Ovary (tissue), 7 donors: ENCODE measurements at regions not wholly inside any gene's neighbourhood (a gene's known extent, or its start where the extent isn't known, plus 50 kb on each side); places are given as distances from the start of the nearest gene placed in this dataset.

Experiments used
- DNase-seq, 5 donors: peaks; one replicate each; pipeline ENCODE4 v3.0.0-alpha.2; 2019 to 2020
- H3K27ac ChIP-seq, 2 donors: fragments of 200-600 bp; one replicate each; pipeline versions ENCODE4 v1.5.1 to v1.8.0; 2019 to 2022
- H3K27me3 ChIP-seq: fragments of 200-600 bp; one replicate; pipeline ENCODE4 v1.8.0; 2022
- H3K36me3 ChIP-seq: fragments of 200-600 bp; sonication (generic); one replicate; pipeline ENCODE4 v1.5.1; 2019
- H3K4me1 ChIP-seq: one replicate; pipeline ENCODE4 v1.8.1; 2013; ENCODE audit warnings: mild to moderate bottlenecking, moderate library complexity; ENCODE audit not compliant: insufficient read depth
- H3K4me3 ChIP-seq: fragments of 200-600 bp; sonication (generic); one replicate; pipeline ENCODE4 v1.5.1; 2017
- H3K9me3 ChIP-seq, 2 donors: fragments of 200-600 bp in 1 of 2; sonication (generic) in 1 of 2; one replicate each; pipeline versions ENCODE4 v1.5.1 to v1.8.1; 2013 to 2019; ENCODE audit warnings: mild to moderate bottlenecking in 1 of 2, moderate library complexity in 1 of 2
- CTCF ChIP-seq, 3 donors: fragments of 450-650 bp in 2 of 3; fragments of 200-600 bp in 1 of 3; IDR thresholded peaks; one replicate each; pipeline versions ENCODE4 v1.5.1 to v1.8.0; 2016 to 2022; ENCODE audit warnings: antibody characterized with exemption in 3 of 3, mild to moderate bottlenecking in 1 of 3
- EP300 ChIP-seq: sonication (generic); formaldehyde crosslinking; IDR thresholded peaks from one replicate; pipeline ENCODE4 v1.6.1; 2017; ENCODE audit warnings: antibody characterized with exemption
- POLR2A ChIP-seq: fragments of 450-650 bp; IDR thresholded peaks from one replicate; pipeline ENCODE4 v1.6.1; 2017; ENCODE audit warnings: antibody characterized with exemption, mild to moderate bottlenecking, moderate library complexity
- WGBS, 3 donors: extraction: QIAGEN DNeasy Blood & Tissue Kit in 1 of 3; methylation state at CpG; one replicate each; pipeline versions ENCODE4 v1.1.5 to v1.1.7; 2013 to 2017; 5-methylcytosine and 5-hydroxymethylcytosine counted together
- intact Hi-C, 4 donors: fragments of 100-400 bp; cut with DNase I; formaldehyde crosslinking; loops; one replicate each; pipeline versions ENCODE4 v1.11.0 to v1.15.1; 2022 to 2023
- donor health status: DM: no; HTN: no; CAD: no; lungs with moderate emphysema.
- donor health status: DM: no; HTN: no; CAD: no.
- donor health status: Bipolar disorder and iron deficiency.
- donor health status: DM: no; HTN: no; CAD: no.
- donor health status: DM: yes; HTN: yes; CAD: no.

- no peaks in the 10 kb centered on the region for H3K4me1 ChIP-seq
- 38 to 59% (median 44%) methylated on average over 4 of the region's 4 CpGs for WGBS, 3 donors
- no peak for TF ChIP-seq EP300
- TF ChIP-seq POLR2A = no peak
- TF ChIP-seq CTCF (IDR thresholded peaks at IDR 0.05) = no peak
- no peak overlapping the region for H3K4me3 ChIP-seq
- H3K9me3 ChIP-seq = no peaks in the 10 kb centered on the region
- DNase-seq = no peak
- H3K27me3 ChIP-seq = no peaks in the 10 kb centered on the region
- intact Hi-C loops = no loop called here
- H3K27ac ChIP-seq = no peak overlapping the region
- H3K36me3 ChIP-seq = no peaks in the 10 kb centered on the region
Measured at GRCh38 chr18:50475538-50476193, 84.2 kb upstream of the MAPK4 start.

- no peak overlapping the region for H3K4me3 ChIP-seq
- intact Hi-C loops = no loop called here
- 24 to 36% (median 27%) methylated on average over 2 of the region's 2 CpGs for WGBS, 3 donors
Measured at GRCh38 chr18:50492097-50492496, 67.8 kb upstream of the MAPK4 start.

GRCh38 chr18:50494569-50494968 is 65.3 kb upstream of the MAPK4 start:
- intact Hi-C loops = no loop called here
- Histone ChIP-seq H3K4me1 (no peaks in the 10 kb centered on the region), H3K27me3 (no peaks in the 10 kb centered on the region), H3K36me3 (no peaks in the 10 kb centered on the region), H3K27ac (no peak overlapping the region), H3K9me3 (no peaks in the 10 kb centered on the region), H3K4me3 (no peak overlapping the region)
- no peak for DNase-seq
- TF ChIP-seq CTCF (IDR thresholded peaks at IDR 0.05) (no peak), EP300 (no peak), POLR2A (no peak)
- WGBS, 3 donors = 79 to 92% (median 81%) methylated on average over 3 of the region's 3 CpGs

More at GRCh38 chr18:50492097-50492496, 67.8 kb upstream of the MAPK4 start:
- no peak overlapping the region for H3K27ac ChIP-seq
- H3K27me3 ChIP-seq = no peaks in the 10 kb centered on the region
- H3K9me3 ChIP-seq = no peaks in the 10 kb centered on the region
- H3K36me3 ChIP-seq = no peaks in the 10 kb centered on the region
- TF ChIP-seq CTCF (IDR thresholded peaks at IDR 0.05) (no peak), POLR2A (no peak), EP300 (no peak)
- no peak for DNase-seq
- no peaks in the 10 kb centered on the region for H3K4me1 ChIP-seq

- 71 to 74% (median 72%) methylated on average over 2 of the region's 2 CpGs for WGBS, 3 donors
- no peak for DNase-seq
- H3K9me3 ChIP-seq = no peaks in the 10 kb centered on the region
- no peaks in the 10 kb centered on the region for H3K4me1 ChIP-seq
- H3K27me3 ChIP-seq = no peaks in the 10 kb centered on the region
- intact Hi-C loops = no loop called here
- H3K36me3 ChIP-seq = no peaks in the 10 kb centered on the region
- H3K4me3 ChIP-seq = no peak overlapping the region
- TF ChIP-seq POLR2A (no peak), EP300 (no peak), CTCF (IDR thresholded peaks at IDR 0.05) (no peak)
- H3K27ac ChIP-seq = no peak overlapping the region
Measured at GRCh38 chr18:50506362-50506761, 53.5 kb upstream of the MAPK4 start.
